Stimulated activated CD8-positive, alpha-beta memory T cell treated with anti-CD3 and anti-CD28 coated beads, Interleukin-4, amount 100 ng/mL, for 1 hour (primary cell): ENCODE measurements at regions not wholly inside any gene's neighbourhood (a gene's known extent, or its start where the extent isn't known, plus 50 kb on each side); places are given as distances from the start of the nearest gene placed in this dataset.

Source experiments
- DNase-seq, 2 donors: peaks; one replicate each; pipeline ENCODE4 v3.0.0-alpha.2; 2020; ENCODE audit warnings: low read depth in 2 of 2, low spot score in 1 of 2

GRCh38 chr14:100381395-100382105 is 58.4 kb downstream of the SLC25A47 start:
- DNase-seq = no peak

GRCh38 chr14:100382106-100382455 is 58.9 kb downstream of the SLC25A47 start:
- no peak for DNase-seq

GRCh38 chr14:100383727-100384158 is 60.6 kb downstream of the SLC25A47 start:
- peak in 1 of 2 donors; percentile 46 for DNase-seq

GRCh38 chr14:100384277-100384676 is 61.1 kb downstream of the SLC25A47 start:
- no peak for DNase-seq

GRCh38 chr14:100384819-100385813 is 62.0 kb downstream of the SLC25A47 start:
- no peak for DNase-seq

GRCh38 chr14:100386121-100386520 is 63.0 kb downstream of the SLC25A47 start:
- no peak for DNase-seq

GRCh38 chr14:100386846-100387245 is 63.7 kb downstream of the SLC25A47 start:
- DNase-seq = no peak

- DNase-seq = no peak
Measured at GRCh38 chr14:100387450-100387849, 64.3 kb downstream of the SLC25A47 start.

- DNase-seq = no peak
Measured at GRCh38 chr14:100388103-100389054, 65.2 kb downstream of the SLC25A47 start.

- DNase-seq = no peak
Measured at GRCh38 chr14:100389497-100390104, 66.5 kb downstream of the SLC25A47 start.

GRCh38 chr14:100391173-100391572 is 68.0 kb downstream of the SLC25A47 start:
- no peak for DNase-seq

- no peak for DNase-seq
Measured at GRCh38 chr14:100391724-100392123, 68.6 kb downstream of the SLC25A47 start.

GRCh38 chr14:100392356-100392755 is 69.2 kb downstream of the SLC25A47 start:
- DNase-seq = no peak

GRCh38 chr14:100393362-100393761 is 70.2 kb downstream of the SLC25A47 start:
- no peak for DNase-seq

GRCh38 chr14:100393906-100394732 is 71.0 kb downstream of the SLC25A47 start:
- no peak for DNase-seq

- DNase-seq = no peak
Measured at GRCh38 chr14:100394886-100395672, 71.9 kb downstream of the SLC25A47 start.

GRCh38 chr14:100396266-100396795 is 73.2 kb downstream of the SLC25A47 start:
- no peak for DNase-seq

GRCh38 chr14:100397005-100397404 is 73.9 kb downstream of the SLC25A47 start:
- no peak for DNase-seq

GRCh38 chr14:100398044-100398443 is 74.9 kb downstream of the SLC25A47 start:
- DNase-seq = no peak
